Activated effector memory CD4-positive, alpha-beta T cell treated with anti-CD3 and anti-CD28 coated beads, Interleukin-2, amount 50 U/mL, for 16 hours (primary cell): ENCODE measurements at regions not wholly inside any gene's neighbourhood (a gene's known extent, or its start where the extent isn't known, plus 50 kb on each side); places are given as distances from the start of the nearest gene placed in this dataset.
"Not testable (repeated sequence)": the region's sequence is repeated elsewhere in the genome, so short reads cannot be mapped to it uniquely, and the experiment has no call there.

Source experiments
- DNase-seq: peaks from one replicate; pipeline ENCODE4 v3.0.0-alpha.2; 2020

DNA sequence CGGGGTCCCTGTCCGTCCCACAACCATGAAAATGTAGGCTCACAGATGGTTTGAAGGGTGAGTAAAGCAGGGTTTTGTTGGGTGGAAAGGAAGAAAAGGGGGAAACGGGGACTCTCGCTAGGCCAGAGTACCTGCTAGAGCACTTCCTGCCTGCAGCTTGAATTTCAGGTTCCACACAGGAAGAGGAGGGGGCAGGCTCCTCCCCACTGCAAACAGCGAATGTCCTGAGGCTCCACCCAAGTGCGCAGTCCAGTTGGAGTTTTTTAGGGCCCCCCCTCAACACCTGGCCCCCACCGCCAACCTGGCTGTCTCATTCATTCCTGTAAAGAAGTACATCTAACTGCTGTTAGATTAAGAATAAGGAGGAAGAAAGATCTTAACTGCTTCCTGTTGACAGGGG, 414.7 kb downstream of the SH2D4B start:
- no peak for DNase-seq

DNA sequence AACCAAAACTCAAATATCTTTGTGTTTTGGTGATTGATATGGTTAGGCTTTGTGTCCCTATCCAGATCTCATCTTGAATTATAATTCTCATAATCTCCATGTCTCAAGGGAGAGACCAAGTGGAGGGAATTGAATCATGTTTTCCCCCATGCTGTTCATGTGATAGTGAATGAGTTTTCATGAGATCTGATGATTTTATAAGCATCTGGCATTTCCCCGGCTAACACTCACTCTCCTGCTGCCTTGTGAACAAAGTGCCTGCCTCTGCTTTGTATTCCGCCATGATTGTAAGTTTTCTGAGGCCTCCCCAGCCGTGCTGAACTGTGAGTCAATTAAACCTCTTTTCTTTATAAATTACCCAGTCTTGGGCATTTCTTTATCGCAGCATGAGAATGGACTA, 419.5 kb downstream of the SH2D4B start:
- DNase-seq: no peak

DNA sequence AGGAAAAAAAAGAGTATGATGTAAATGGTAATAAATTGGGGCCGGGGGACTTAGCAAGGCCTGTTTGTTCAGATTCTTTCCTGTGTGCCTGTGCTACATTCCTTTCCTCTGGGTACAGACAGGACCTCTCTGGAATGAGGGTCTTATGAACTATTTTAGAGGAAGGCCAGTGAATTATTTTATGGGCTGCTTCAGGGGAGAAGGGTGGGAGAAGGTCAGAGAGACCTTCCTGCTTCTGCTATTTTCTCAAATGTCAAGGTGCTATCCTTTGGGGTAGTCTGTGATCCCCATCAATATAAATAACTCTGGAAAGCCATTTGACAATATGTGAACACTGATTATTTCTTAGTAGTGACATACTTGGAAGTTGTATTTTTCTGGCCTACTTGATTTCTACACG, 426.5 kb downstream of the SH2D4B start:
- no peak for DNase-seq

DNA sequence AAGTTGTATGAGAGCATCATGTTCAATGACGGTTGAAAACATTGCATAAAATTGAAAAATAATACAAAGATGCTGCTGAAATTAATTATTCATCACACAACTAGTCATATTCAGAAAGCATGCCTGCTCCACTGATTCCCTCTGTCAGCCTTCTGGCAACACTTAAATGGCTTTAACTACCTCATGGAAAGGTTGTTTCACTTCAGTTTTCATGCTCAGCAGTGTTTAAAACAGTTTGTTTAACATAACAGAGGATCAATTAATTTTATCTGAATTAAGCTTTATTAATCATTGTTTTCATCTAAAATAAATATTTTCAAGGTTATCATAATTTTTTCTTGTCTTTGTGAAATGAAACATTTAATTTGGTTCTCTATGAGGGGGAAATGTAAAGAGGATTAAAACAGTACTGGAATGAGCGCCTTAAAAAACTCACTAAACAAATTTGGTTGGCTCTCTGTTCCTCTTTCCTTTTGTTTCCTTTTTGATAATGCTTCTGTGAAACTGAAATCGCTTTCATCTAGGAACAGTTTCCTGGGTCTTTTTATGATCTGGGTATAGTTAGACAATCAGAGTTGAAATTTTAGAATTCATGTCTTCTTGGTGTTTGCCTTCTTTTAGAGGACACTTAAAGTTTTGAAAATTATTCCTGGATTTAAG, 427.4 kb downstream of the SH2D4B start:
- no peak for DNase-seq

DNA sequence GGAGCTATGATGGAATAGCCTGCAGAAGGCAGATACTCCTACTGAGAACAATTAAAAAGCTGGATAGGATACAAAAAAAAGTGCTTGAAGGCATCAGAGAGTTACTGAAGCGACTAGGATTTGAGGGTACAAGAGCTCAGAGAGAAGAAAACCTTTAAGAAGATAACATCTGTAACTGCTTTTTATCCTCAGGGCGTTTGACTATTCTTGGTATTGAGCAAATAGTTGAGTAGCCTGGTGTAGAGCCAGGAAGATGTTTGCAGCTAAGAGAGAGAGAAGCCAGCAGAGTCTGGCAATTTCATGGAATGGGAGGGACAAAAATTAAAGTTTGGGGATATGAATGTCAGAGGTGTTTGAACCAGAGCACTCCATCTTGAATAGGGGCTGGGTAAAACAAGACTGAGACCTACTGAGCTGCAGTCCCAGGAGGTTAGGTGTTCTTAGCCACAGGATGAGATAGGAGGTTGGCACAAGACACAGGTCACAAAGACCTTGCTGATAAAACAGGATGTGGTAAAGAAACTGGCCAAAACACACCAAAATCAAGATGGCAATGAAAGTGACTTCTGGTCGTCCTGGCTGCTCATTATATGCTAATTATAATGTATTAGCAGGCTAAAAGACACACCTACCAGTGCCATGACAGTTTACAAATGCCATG, 428.8 kb downstream of the SH2D4B start:
- no peak for DNase-seq

DNA sequence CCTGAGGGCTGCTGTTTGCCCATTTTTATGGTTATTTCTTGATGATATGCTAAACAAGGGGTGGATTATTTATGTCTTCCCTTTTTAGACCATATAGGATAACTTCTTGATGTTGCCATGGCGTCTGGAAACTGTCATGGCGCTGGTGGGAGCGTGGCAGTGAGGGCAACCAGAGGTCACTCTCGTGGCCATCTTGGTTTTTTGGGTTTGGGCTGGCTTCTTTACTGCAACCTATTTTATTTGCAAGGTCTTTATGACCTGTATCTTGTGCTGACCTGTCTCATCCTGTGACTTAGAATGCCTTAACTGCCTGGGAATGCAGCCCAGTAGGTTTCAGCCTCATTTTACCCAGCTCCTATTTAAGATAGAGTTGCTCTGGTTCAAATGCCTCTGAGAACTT, 429.7 kb downstream of the SH2D4B start:
- not testable (repeated sequence) for DNase-seq

DNA sequence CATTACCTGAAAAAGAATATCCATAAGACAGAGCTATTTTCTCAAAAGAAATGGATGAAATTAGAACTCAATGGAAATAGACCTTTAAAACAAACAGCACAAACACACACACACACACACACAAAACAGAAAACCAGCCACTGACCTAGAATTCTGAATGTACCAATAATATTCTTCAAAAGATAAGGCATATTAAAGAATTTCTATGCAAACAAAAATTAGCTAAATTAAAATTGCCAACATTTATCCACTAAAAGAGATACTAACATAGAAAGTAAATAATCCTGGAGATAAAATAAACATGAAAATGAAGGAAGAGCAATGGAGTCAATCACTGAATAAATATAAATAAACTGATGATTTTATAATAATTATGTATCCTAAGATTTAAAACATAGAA, 431.2 kb downstream of the SH2D4B start:
- no peak for DNase-seq

DNA sequence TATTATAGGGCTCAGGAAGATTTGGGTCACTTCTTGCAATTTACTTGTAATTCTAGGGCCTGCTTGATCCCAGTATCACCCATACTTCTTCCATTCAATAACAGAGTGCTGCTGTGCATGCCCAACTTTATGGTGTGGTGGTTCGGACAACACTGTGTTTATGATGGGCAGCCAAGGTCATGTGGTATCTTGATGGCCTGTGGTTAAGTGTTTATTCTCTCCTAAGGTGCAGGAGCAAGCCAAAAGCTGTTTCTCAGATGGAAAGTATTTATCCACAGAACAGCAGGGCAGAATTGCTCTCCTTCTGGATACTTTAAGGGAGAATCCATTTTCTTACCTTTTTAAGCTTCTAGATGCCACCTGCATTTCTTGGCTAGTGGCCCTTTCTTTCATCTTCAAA, 433.8 kb downstream of the SH2D4B start:
- DNase-seq: no peak

DNA sequence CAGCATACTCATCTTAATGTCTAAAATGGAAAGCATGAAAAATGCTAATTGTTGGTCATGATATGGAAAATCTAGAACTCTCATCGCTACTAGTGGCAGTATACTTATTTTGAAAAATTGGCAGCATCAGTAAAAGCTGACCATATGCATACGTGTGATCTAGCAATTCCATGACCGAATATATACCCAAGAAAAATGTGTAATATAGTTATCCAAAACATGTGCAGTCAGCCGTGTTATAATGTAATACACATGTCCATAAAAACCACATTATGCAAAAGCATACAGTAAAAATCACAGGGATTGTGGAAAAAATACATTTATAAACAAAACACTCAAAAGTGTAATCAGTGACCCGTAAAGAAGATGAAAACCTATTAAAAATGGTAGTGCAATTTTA, 439.0 kb downstream of the SH2D4B start:
- no peak for DNase-seq

DNA sequence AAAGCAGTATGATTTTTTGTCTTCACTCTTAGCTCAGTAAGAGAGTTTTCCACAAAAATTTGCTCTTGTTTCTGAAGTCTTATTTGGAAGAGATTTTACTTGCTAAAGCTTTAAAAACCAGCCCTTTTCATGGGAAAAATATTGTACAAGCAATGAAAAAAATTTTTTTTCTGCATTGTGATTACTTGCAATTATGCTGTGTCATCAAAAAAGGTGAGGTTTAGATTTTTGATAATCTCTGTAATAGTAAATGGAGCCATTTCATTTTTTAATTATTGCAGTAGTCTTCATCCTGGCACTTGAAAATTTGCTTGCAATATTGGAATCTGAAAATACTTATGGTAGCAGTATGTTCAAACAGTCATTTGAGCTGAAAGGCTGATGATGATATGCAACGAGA, 447.4 kb downstream of the SH2D4B start:
- no peak for DNase-seq

DNA sequence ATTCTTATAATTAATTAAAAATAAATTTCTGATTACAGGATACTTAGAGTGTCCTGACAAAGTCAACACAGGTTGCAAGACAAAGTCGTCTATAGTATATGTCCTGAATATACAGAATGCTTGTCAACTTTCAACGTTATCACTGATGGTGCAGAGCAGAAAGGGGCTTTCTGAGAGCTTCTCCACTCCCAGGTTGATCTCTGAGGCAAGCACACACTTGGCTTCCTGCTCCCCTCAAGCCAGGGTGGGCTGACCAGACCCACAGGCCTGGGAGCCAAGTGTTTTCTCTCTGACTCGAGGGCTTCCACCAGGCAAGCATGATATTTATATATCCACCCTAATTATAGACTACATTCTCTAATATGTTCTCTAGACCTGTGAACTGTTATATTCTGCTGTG, 448.9 kb downstream of the SH2D4B start:
- DNase-seq: no peak

DNA sequence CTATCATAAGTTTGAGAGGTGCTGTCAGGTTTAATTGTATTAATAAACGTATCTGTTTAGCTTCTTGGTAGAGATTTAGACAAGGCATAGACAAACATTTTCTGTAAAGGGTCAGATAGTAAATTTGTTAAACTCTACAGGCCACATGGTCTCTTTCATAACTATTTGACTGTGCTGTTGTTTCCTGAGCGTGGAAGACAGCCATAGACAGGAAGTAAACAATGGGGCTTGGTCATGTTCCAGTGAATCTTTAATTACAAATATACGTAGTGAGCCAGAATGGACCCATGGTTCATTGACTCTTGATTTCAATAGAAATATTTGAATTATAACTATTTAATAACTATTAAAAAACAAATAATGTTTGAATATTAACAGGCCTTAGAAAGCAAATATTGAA, 451.1 kb downstream of the SH2D4B start:
- DNase-seq: no peak

DNA sequence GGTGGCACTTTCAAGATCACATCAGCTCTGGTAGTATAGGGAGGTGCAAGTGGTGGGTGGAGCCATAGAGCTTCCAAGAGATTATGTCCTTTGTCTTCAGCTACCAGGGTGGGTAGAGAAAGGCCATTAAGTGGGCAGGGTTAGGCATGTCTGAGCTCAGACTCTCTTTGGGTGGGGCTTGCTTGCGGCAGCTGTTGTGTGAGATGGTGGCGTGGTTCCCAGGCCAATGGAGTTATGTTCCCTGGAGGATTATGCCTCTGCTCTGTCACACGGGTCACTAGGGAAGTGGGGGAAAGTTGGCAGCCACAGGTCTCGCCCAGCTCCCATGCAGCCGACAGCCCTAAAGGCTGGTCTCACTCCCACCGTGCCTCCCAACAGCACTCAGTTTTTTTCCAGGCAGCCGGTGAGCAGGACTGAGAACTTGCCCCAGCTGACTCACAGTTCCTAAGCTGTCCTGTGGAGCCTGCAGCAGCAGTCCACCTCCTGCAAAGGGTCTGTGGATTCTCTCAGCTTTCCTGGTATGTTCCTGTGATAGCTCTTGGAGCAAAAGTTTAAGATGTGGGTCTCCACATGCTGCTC, 459.0 kb downstream of the SH2D4B start:
- no peak for DNase-seq

DNA sequence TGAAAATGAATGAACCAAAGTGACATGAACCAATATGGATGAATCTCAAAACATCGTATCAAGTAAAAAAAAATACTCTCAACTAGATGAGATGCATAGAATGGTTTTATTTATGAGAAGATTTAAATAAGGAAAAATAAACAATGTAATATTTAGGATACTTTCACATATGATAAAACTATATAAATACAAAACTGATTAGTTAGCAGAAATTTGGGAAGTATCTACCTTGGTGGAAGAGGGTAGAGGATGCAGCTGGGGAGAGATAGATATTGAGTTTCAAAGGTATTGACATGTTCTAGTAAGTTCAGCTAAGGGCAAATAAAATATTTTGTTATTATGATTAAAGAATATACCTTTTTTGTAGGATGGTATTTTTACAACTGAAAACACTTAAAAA, 463.1 kb downstream of the SH2D4B start:
- no peak for DNase-seq

DNA sequence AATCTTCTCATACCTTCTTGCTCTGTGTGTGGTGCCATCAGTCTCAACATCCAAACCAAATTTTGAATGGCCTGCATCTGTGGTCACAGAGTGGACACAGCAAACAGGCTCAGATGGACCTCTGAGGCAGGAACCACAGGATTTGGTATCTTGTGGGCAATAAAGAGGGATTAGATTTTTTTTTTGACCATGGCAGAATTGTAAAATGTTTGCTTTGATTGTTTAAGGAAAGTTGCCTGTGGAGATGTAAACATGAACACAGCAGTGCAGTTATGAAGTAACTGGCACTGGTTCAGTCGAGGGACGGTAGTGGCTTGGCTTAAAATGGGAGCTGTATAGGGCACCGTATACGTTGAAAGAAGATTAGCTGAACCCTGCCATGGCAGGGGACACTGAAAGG, 464.7 kb downstream of the SH2D4B start:
- DNase-seq: no peak

DNA sequence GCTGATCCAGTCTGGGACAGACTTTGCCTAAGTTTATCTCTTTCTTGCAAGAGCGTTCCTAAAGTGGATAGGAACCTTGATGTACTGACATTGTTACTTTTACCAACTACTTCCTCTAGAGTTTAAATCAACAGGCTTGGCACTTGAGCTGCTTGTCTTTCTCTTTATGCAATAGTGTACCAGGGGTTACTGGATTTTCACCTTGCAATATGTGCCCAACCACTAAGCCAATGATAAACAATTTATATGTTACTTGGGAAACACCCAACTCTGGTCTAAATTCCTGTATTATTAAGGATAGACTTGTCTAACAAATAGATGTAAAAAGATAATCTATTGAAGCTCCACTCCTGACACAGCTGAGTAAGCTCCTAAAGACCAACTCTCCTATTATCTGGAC, 470.2 kb downstream of the SH2D4B start:
- DNase-seq: no peak

DNA sequence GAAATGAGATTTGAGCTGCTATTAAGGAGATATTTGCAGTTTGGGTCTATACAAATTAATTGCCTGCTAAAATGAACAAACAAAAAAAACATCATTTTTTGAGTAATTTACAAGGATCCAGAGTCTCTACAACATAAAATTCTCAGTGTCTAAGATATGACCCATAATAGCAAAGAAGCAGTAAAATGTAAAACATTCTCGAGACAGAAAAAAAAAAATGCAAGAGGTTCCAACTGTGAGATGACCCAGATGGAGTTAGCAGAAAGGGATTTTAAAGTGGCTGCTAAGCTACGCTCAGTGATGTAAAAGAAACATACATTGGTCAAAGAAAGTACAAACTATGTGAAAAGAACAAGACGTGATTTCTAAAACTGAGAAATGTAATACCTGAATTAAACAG, 471.0 kb downstream of the SH2D4B start:
- DNase-seq: no peak

DNA sequence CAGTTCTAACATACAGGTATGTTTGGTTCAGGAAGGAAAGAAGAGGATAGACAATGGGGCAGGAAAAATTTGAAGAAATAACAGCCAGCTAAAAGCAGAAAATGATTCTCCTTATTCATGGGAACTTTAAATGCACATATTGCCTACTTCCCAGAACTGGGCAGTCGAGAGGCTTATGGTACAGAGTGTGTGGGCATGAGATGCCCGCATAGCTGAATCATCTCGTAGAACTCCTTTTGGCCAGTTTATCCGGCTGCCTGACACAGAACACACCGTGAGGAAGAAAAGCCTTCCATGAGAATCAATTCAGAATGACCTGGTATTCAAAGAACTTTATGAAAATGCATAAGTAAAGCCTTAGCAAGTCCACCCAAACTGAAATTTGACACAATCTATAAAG, 471.6 kb downstream of the SH2D4B start:
- DNase-seq: no peak

DNA sequence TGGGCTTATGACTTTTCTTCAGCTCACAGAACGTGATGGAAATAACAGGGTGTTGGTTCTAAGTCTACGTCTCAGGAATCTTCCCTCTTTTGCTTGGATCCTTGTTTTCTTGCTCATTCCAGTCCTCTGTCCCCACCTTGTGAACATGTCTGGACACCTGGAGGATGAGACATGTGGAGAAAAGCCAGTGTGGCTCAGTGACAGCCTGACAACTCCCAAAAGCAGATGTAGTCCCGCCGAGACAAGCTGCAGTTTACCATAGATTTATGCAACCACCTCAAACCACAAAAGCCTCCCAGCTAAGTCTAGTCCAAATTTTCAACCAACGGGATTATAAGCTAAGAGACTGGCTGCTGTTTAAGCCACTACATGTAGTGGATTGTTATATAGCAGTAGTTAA, 476.1 kb downstream of the SH2D4B start:
- no peak for DNase-seq

DNA sequence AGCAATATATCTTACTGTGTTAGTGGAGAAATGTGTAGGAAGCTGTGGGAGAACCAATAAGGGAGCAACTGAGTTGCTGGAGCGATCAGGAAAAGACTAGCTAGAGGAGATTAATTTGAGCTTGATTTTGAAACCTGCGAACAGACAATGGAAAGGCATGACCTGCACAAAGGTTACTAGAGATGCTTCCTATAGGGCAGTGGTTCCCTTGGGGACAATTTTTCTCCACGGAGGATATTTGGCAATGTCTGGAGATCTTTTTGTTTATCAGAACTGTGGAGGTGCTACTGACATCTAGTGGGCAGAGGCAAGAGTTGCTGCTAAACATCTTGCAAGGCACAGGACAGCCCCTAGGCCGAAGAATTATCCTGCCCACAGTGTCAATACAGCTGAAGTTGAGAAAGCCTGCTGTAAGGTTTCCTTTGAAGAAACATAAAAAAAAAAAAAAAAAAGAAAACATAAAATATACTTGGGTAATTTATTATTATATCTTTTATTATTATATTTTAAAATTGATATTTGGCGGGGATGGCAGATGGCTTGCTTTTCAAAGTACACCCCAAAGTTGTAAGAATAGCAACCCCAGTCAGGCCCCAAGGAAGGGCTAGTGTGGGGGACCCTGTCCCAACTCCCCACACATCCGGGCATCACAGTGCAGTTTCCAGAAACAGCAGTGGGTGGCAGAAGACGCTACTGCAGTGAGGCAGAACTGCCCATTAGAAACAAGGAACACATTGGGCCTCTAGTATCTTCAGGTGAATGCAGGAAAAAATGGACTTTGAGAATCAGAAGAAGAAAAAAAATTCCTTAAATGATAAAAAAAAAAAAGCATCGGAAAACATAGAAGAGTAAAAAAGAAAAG, 481.6 kb downstream of the SH2D4B start:
- no peak for DNase-seq

DNA sequence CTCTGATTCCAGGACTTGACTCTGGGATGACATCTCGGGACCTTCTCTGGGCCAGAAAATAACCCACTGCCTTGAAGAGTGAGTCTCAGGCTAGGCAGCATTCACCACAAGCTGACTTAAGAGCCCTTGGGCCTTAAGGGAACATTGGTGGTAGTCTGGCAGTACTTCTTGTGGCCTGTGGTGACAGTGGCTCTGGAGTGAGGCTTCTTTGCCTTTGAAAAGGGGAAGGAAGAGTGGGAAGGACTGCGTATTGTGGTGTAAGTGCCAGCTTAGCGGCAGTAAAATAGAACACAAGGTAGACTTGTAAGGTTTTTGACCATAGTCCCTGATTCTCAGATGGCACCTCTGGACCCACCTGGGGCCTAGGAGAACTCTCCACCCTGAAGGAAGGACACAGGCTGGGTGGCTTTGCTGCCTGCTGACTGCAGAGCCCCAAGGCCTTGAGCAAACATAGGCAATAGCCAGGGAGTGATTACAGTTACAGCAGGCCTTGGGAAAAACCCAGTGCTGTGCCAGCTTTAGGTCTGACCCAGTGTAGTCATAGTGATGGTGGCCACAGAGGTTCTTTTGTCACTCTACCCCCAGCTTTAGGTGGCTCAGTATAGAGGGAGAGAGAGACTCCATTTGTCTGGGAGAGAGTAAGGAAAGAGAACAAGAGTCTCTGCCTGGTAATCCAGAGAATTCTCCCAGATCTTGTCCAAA, 483.9 kb downstream of the SH2D4B start:
- no peak for DNase-seq

DNA sequence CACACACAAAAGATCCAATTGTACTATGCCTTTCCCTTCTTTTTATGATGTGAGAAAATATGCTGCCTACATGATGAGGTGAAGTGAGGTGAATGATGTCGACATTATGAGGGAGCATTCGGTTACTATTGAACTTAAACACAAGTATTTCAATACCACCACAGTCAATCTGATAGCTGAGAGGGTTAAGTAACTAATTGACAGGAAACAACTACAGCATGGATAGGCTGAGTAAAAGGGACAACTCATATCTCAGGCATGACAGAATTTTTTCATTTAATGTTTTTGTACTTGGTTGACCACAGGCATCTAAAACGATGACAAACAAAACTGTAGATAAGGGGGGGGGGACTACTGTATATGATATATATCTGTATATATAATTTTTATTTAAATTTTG, 488.9 kb downstream of the SH2D4B start:
- no peak for DNase-seq

DNA sequence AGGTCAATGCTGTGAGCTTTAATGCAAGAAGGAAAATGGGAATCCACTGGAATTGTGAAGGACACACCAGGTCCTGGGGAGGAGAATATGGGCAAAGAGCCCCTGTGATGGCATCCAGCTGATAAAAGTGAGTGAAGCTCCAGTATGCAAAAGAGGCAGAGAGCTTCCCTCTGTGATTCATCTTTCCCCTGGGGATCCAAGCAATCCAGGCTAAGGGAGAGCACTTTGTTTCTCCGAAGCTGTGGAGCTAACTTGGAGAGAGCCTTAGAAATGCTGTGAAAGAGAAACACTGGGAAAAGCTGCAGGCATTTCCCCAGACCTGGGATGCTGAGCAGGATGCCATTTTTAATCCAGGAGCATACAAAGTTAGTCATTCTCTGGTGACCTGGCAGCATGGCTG, 489.5 kb downstream of the SH2D4B start:
- no peak for DNase-seq
